ENCODE measurements at regions not wholly inside any gene's neighbourhood (a gene's known extent, or its start where the extent isn't known, plus 50 kb on each side); places are given as distances from the start of the nearest gene placed in this dataset.
"Not testable (repeated sequence)": the region's sequence is repeated elsewhere in the genome, so short reads cannot be mapped to it uniquely, and the experiment has no call there.

DNA sequence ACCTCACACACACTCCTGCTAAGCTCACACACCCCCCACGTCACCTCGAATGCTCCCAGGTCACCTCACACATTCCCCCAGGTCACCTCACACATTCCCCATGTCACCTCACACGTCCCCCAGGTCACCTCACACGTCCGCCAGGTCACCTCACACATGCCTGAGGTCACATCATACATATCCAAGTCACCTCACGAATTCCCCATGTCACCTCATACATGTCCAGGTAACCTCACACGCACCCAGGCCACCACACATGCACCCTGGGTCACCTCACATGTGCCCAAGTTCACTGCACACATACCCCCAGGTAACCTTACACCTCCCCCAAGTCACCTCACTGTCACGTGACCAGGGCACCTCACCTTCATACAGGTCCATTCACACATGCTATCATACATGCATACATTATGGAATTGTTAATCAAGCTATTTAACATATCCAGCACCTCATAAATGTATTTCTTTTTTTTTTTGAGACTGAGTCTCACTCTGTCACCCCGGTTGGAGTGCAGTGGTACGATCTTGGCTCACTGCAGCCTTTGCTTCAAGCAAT is 640.3 kb downstream of the TMEM121 start:
- H3K36me3 ChIP-seq (ENCODE audit: control insufficient read depth in 2 of 2, extremely low read depth in 1 of 2, insufficient read depth in 2 of 2, low read length in 2 of 2) = no peaks in the 10 kb centered on the region
- BruUV-seq (replicated peaks) = no TSS peak
- H3K79me2 ChIP-seq (ENCODE audit: control insufficient read depth, insufficient read depth, low read length) = no peaks in the 10 kb centered on the region
- H3K4me1 ChIP-seq (ENCODE audit: control insufficient read depth, extremely low read depth, insufficient read depth, low read length) = no peaks in the 10 kb centered on the region
- H3K4me2 ChIP-seq (ENCODE audit: insufficient read depth, low read length) = no peak overlapping the region
- H4K20me1 ChIP-seq (replicated peaks; ENCODE audit: control insufficient read depth, extremely low read depth, insufficient read depth, low read length) = no peaks in the 10 kb centered on the region
- DNase-seq (ENCODE audit: low read depth, low spot score) = no peak
- no peak overlapping the region for H3K27ac ChIP-seq (ENCODE audit: insufficient read depth, low read depth, low read length)
- CTCF ChIA-PET = no interaction called here
- no peak overlapping the region for H2AFZ ChIP-seq (ENCODE audit: low read depth, low read length)
- no peak overlapping the region for H3K4me3 ChIP-seq (replicated peaks in 1 of 3; ENCODE audit: insufficient read depth in 1 of 3, low read depth in 1 of 3, low read length in 3 of 3)
- POLR2A ChIA-PET = no interaction called here
- FAIRE-seq = no peak
- TF ChIP-seq, protein P1, sequence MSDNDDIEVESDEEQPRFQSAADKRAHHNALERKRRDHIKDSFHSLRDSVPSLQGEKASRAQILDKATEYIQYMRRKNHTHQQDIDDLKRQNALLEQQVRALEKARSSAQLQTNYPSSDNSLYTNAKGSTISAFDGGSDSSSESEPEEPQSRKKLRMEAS (IDR thresholded peaks at IDR 0.05; ENCODE audit: insufficient read depth, insufficient read length) = no peak
- TF ChIP-seq FOS (IDR thresholded peaks at IDR 0.05; ENCODE audit: borderline replicate concordance, insufficient read depth, low read length) = no peak
- no peak for TF ChIP-seq POLR2AphosphoS5 (IDR thresholded peaks at IDR 0.05; ENCODE audit: insufficient read depth, low read depth, low read length)
- TF ChIP-seq GATA2 (IDR thresholded peaks at IDR 0.05; ENCODE audit: insufficient read depth, insufficient read length, low read depth, low read length) = no peak
- TF ChIP-seq EZH2 (IDR thresholded peaks at IDR 0.05; ENCODE audit: borderline replicate concordance, low read depth, low read length, severe bottlenecking) = no peak
- TF ChIP-seq POLR2A (IDR thresholded peaks at IDR 0.05; ENCODE audit: low read depth, low read length) = no peak
- H3K9me3 ChIP-seq (replicated peaks; ENCODE audit: control insufficient read depth, insufficient read depth, low read length) = no peaks in the 10 kb centered on the region
- H3K9me1 ChIP-seq (replicated peaks; ENCODE audit: control insufficient read depth, extremely low read depth, insufficient read depth, low read length) = no peaks in the 10 kb centered on the region
- dilution Hi-C loops (cut with MboI; ENCODE audit: extremely low pct_ligation_motif_present, low sequenced_read_pairs) (no loop called here), intact Hi-C loops (cut with micrococcal nuclease) (no loop called here)
- H3K27me3 ChIP-seq (ENCODE audit: control insufficient read depth in 2 of 2, insufficient read depth in 2 of 2, low read length in 2 of 2) = no peaks in the 10 kb centered on the region
- no peak overlapping the region for H3K9ac ChIP-seq (replicated peaks; ENCODE audit: extremely low read depth, insufficient read depth, low read length)

DNA sequence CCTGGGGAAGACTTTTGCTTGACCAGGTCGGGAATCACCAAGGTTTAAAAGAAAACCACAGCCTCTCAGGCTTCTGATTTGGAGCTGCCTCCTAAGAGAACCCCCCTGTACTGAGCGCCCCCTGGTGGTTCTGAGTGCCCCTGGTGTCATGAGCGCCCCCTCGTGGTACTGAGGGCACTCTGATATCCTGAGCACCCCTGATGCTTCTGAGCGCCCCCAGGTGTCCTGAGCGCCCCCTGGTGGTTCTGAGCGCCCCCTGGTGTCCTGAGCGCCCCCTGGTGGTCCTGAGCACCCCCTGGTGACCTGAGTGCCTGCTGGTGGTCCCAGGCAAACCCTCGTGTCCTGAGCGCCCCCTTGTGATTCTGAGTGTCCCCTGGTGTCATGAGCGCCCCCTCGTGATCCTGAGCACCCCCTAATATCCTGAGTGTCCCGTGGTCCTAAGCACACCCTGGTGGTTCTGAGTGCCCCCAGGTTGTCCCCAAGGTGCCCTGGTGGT is 643.8 kb downstream of the TMEM121 start:
- DNase-seq (ENCODE audit: low read depth, low spot score); FAIRE-seq; H3K79me2 ChIP-seq (ENCODE audit: control insufficient read depth, insufficient read depth, low read length); H3K27ac ChIP-seq (ENCODE audit: insufficient read depth, low read depth, low read length); H3K36me3 ChIP-seq (ENCODE audit: control insufficient read depth in 2 of 2, extremely low read depth in 1 of 2, insufficient read depth in 2 of 2, low read length in 2 of 2); CTCF ChIA-PET; H3K4me1 ChIP-seq (ENCODE audit: control insufficient read depth, extremely low read depth, insufficient read depth, low read length); H4K20me1 ChIP-seq (replicated peaks; ENCODE audit: control insufficient read depth, extremely low read depth, insufficient read depth, low read length); H2AFZ ChIP-seq (ENCODE audit: low read depth, low read length); H3K9me1 ChIP-seq (replicated peaks; ENCODE audit: control insufficient read depth, extremely low read depth, insufficient read depth, low read length); H3K4me3 ChIP-seq (replicated peaks in 1 of 3; ENCODE audit: insufficient read depth in 1 of 3, low read depth in 1 of 3, low read length in 3 of 3); POLR2A ChIA-PET; dilution Hi-C loops (cut with MboI; ENCODE audit: extremely low pct_ligation_motif_present, low sequenced_read_pairs); intact Hi-C loops (cut with micrococcal nuclease); H3K4me2 ChIP-seq (ENCODE audit: insufficient read depth, low read length); H3K9me3 ChIP-seq (replicated peaks; ENCODE audit: control insufficient read depth, insufficient read depth, low read length); H3K27me3 ChIP-seq (ENCODE audit: control insufficient read depth in 2 of 2, insufficient read depth in 2 of 2, low read length in 2 of 2); H3K9ac ChIP-seq (replicated peaks; ENCODE audit: extremely low read depth, insufficient read depth, low read length); BruUV-seq (replicated peaks): not testable (repeated sequence)

Data from endothelial cell of umbilical vein (primary cell).